EL (cell line): ENCODE measurements at regions not wholly inside any gene's neighbourhood (a gene's known extent, or its start where the extent isn't known, plus 50 kb on each side); places are given as distances from the start of the nearest gene placed in this dataset.

ENCODE experiments used
- DNase-seq: peaks from one replicate; pipeline ENCODE4 v3.0.0-alpha.2; 2016

- no peak for DNase-seq
Observed at GRCh38 chr5:74279244-74279643, 361.3 kb downstream of the ENC1 start.

DNA sequence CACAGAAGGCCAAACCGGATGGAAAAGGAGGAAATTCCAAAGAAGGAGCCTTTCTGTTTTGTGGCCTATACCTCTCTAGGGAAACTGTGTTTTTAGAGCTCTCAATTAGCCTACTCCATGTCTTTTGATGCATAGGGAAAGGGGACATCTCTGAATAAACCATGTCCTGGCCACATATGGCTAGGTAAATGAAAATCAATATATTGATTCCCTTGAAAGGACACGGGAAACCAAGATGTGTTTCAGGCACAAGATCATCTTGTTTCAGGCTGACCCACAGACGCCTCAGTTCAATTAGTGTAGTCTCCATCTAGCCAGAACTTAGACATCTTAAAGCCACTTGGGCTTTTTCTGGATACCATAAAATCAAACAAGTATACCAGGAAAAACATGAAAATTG is 363.1 kb downstream of the ENC1 start:
- DNase-seq: no peak

- DNase-seq: peak; percentile 47
Observed at GRCh38 chr5:74275171-74275992, 365.1 kb downstream of the ENC1 start.

GRCh38 chr5:74274326-74274725 is 366.2 kb downstream of the ENC1 start:
- no peak for DNase-seq

DNA sequence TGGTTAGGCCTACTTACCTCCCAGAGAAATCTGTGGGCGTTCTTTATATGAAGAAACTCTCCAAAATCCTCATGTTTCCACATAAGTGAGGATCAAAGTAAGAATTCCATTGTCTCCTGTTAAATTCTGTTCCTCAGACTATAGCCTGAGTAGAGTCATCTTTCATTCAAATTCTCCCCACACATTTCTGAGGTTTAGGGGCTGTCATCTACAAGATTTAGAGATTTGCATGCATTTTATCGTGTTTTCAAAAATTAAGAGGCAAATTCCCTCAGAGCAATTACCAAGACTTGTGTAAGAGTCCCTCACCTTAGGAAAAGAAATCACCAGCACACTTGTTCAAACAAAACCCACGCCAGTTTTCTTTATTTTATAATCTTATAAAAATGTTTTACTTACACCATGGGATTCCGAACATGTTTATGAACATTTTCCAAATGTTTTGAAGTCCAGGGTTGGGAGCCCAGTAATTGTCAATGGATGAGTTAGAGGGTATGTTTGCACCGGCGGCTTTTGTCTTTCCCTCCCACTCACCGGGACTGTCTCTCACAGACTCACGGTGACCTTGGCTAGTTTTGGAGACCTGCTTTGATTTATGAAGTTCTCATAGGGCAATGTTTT is 367.6 kb downstream of the ENC1 start:
- peak; percentile 60 for DNase-seq

DNA sequence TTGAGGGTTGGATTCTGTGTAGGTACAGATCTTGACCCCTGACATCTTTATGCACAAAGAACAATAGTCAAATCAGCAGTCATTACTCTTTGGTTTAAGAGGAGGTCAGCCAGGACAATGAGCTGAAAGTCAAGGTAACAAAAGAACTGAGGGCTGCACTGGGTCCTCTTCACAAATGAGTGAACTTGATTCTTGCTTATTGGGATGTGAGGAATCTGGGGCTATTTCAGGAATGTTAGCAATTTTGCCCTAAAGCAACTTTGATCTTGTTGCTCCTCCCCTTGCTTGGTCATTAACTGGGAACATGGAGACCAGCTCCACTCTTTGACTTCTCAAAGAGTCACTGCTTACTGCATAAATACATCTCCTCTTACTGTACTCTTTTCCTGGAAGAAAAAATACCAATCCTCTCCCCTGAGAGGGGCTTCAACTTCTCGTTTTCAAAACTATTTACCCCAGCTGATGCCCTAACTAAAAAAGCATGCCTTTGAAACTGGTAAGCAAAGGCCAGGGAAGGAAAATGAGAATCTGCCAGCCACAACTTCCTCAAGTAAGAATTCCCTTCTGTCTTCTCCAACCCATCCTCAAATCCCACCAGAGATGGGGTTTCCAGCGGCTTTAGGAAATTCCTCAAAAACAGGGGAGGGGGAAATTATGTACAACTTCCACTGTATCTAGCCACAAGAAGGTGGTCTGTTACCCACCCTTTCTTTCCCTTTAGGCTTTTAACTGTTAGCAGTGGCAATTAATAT is 368.3 kb downstream of the ENC1 start:
- peak; percentile 92 for DNase-seq

DNA sequence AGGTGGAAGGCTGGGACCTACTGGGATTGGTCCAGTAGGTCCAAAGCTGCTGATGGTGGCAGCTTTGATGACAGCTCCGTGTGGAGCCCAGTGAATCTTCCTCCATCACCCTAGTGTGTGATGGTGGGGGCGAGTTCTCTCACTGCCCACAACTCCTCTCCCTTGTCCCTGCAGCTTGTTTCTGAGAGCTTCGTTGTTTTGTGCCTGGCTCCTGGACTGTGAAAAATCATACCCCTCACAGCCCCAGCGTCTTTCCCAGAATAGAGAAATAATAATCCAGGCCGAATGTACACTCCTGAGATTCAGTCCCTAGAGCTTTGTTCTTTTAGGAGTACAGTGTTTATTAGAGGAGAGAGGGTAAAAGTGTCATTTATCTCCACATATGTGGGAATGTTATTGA is 372.2 kb downstream of the ENC1 start:
- DNase-seq: no peak

GRCh38 chr5:74266836-74267235 is 373.7 kb downstream of the ENC1 start:
- no peak for DNase-seq

DNA sequence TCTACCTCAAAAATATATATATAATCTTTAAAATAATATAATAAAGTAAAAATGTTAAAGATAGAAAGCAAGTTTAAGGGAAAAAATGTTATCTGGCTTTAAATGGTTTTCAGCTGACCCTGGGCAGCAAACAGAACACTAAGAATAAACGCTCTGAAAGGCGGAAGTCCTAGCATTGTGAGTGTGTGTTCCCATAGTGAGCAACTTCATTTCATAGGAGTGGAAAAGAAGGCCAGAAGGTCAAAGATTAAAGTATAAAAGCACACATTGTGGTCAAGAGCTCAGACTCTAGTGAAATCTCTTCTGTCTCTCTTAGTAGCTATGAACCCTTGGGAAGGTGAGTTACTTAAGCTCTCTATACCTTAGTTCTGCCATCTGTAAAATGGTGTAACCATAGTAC is 374.4 kb downstream of the ENC1 start:
- no peak for DNase-seq

- peak; percentile 20 for DNase-seq
Observed at GRCh38 chr5:74262544-74263207, 377.9 kb downstream of the ENC1 start.

- DNase-seq: no peak
Observed at GRCh38 chr5:74261866-74262265, 378.7 kb downstream of the ENC1 start.

DNA sequence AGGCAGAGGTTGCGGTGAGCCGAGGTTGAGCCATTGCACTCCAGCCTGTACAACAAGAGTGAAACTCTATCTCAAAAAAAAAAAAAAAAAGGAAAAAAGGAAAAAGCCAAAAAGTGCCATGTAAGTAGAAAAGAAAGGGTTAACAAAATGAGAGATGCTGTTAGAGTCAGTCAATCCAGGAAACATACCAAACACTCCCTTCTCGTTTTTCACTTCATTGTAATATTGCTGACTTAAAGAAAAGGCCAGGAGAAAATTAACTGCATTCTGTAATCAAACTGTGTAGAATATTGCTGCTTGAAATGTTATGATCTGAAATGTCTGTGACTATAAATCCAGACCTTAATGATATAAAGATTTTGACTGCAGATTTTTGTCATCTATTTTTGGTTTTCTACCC is 379.1 kb downstream of the ENC1 start:
- DNase-seq: no peak

GRCh38 chr5:74259572-74259971 is 381.0 kb downstream of the ENC1 start:
- DNase-seq: no peak

- no peak for DNase-seq
Observed at GRCh38 chr5:74258314-74258665, 382.2 kb downstream of the ENC1 start.

- peak; percentile 22 for DNase-seq
Observed at GRCh38 chr5:74257645-74258313, 382.7 kb downstream of the ENC1 start.

GRCh38 chr5:74257060-74257527 is 383.4 kb downstream of the ENC1 start:
- DNase-seq: no peak

GRCh38 chr5:74255692-74256392 is 384.7 kb downstream of the ENC1 start:
- DNase-seq: no peak

GRCh38 chr5:74254257-74254656 is 386.3 kb downstream of the ENC1 start:
- DNase-seq: no peak

GRCh38 chr5:74252044-74252443 is 388.5 kb downstream of the ENC1 start:
- DNase-seq: no peak

GRCh38 chr5:74251141-74252035 is 389.1 kb downstream of the ENC1 start:
- DNase-seq: peak; percentile 97
